OCI-LY3 (cell line): ENCODE measurements at regions not wholly inside any gene's neighbourhood (a gene's known extent, or its start where the extent isn't known, plus 50 kb on each side); places are given as distances from the start of the nearest gene placed in this dataset.
"Not testable (repeated sequence)": the region's sequence is repeated elsewhere in the genome, so short reads cannot be mapped to it uniquely, and the experiment has no call there.

Source experiments
- H2AFZ ChIP-seq: fragments of 200-600, 300-600 bp; shearing (Covaris generic); 2 replicates; pipeline ENCODE4 v1.6.0; 2014; ENCODE audit warnings: antibody characterized with exemption, low read depth, low read length
- H3K27ac ChIP-seq: fragments of 200-600, 300-600 bp; sonication (generic); 2 replicates; pipeline ENCODE4 v1.5.1; 2014; ENCODE audit warnings: mild to moderate bottlenecking, low read length, moderate library complexity, mixed read lengths
- H3K27me3 ChIP-seq: fragments of 200-600, 300-600 bp; sonication (generic); 2 replicates; pipeline ENCODE4 v1.6.1; 2014; ENCODE audit warnings: low read depth, low read length, mixed read lengths
- H3K36me3 ChIP-seq: fragments of 200-600, 300-600 bp; sonication (generic); replicated peaks from 2 replicates; pipeline ENCODE3; 2014; ENCODE audit warnings: low read depth, low read length, mixed read lengths
- H3K4me1 ChIP-seq: fragments of 300-600, 200-600 bp; sonication (generic); 2 replicates; pipeline ENCODE4 v1.6.1; 2014; ENCODE audit warnings: low read length, mixed read lengths
- H3K4me2 ChIP-seq: fragments of 200-600, 300-600 bp; sonication (generic); 2 replicates; pipeline ENCODE4 v1.6.1; 2014; ENCODE audit warnings: low read length, mixed read lengths
- H3K4me3 ChIP-seq: fragments of 300-600, 200-600 bp; sonication (generic); 2 replicates; pipeline ENCODE4 v1.5.1; 2014; ENCODE audit warnings: antibody characterized with exemption, mild to moderate bottlenecking, low read length, moderate library complexity
- H3K79me2 ChIP-seq: fragments of 300-600, 200-600 bp; shearing (Covaris generic); 2 replicates; pipeline ENCODE4 v1.6.1; 2014; ENCODE audit warnings: mild to moderate bottlenecking, low read length, mixed read lengths
- H3K9ac ChIP-seq: fragments of 300-600, 200-600 bp; shearing (Covaris generic); 2 replicates; pipeline ENCODE4 v1.6.0; 2014; ENCODE audit warnings: mild to moderate bottlenecking, low read length, moderate library complexity
- H3K9me3 ChIP-seq: fragments of 200-600, 300-600 bp; shearing (Covaris generic); 2 replicates; pipeline ENCODE4 v1.6.1; 2014; ENCODE audit warnings: low read length, mixed read lengths; ENCODE audit not compliant: insufficient read depth
- H4K20me1 ChIP-seq: fragments of 200-600, 300-600 bp; sonication (generic); 2 replicates; pipeline ENCODE4 v1.6.1; 2016; ENCODE audit warnings: low read length, mixed read lengths; ENCODE audit not compliant: insufficient read depth
- EZH2phosphoT487 ChIP-seq: fragments of 200-600 bp; shearing (Covaris generic); IDR thresholded peaks from 2 replicates; pipeline ENCODE4 v1.6.1; 2018; ENCODE audit warnings: antibody characterized with exemption, mixed run types, low read depth
- TF ChIP-seq, protein P1 (sequence below): fragments of 200-600, 300-600 bp; sonication (generic); IDR thresholded peaks from 2 replicates; pipeline ENCODE4 v1.5.1; 2014; ENCODE audit warnings: antibody characterized with exemption, low read length, low read depth

DNA sequence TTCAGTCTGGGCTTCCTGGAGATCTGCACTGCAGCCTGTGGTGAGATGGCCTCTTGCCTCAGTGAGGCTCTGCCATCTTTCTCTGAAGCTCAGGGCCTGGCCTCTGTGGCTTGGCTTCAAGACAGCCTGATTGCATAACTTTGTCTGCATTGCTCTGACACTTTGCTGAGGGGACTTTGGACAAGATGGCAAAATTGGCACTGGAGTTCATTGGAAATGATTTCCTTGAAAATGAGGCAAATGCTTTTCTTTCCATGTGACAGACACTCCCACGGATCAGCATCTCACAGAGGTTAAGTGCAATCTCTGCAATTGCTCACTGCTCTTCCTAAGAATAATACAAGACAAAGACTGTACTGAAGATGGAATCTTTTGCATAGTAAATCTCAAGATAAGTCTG lies 166.8 kb downstream of the KCNS3 start:
- TF ChIP-seq EZH2phosphoT487 = no peak
- TF ChIP-seq, protein P1, sequence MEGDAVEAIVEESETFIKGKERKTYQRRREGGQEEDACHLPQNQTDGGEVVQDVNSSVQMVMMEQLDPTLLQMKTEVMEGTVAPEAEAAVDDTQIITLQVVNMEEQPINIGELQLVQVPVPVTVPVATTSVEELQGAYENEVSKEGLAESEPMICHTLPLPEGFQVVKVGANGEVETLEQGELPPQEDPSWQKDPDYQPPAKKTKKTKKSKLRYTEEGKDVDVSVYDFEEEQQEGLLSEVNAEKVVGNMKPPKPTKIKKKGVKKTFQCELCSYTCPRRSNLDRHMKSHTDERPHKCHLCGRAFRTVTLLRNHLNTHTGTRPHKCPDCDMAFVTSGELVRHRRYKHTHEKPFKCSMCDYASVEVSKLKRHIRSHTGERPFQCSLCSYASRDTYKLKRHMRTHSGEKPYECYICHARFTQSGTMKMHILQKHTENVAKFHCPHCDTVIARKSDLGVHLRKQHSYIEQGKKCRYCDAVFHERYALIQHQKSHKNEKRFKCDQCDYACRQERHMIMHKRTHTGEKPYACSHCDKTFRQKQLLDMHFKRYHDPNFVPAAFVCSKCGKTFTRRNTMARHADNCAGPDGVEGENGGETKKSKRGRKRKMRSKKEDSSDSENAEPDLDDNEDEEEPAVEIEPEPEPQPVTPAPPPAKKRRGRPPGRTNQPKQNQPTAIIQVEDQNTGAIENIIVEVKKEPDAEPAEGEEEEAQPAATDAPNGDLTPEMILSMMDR = no peak
- Histone ChIP-seq H3K27me3 (peaks cover 9% of the 10 kb centered on the region), H3K9me3 (no peaks in the 10 kb centered on the region), H3K4me2 (no peak overlapping the region), H2AFZ (no peak overlapping the region), H3K4me1 (no peaks in the 10 kb centered on the region), H3K4me3 (no peak overlapping the region), H3K9ac (no peak overlapping the region), H3K27ac (no peak overlapping the region), H3K79me2 (no peaks in the 10 kb centered on the region), H3K36me3 (no peaks in the 10 kb centered on the region), H4K20me1 (no peaks in the 10 kb centered on the region)

DNA sequence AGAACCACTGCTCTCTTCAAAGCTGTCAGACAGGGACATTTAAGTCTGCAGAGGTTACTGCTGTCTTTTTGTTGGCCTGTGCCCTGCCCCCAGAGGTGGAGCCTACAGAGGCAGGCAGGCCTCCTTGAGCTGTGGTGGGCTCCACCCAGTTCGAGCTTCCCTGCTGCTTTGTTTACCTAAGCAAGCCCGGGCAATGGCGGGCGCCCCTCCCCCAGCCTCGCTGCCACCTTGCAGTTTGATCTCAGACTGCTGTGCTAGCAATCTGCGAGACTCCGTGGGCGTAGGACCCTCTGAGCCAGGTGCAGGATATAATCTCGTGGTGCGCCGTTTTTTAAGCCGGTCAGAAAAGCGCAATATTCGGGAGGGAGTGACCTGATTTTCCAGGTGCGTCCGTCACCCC lies 138.9 kb downstream of the KCNS3 start:
- not testable (repeated sequence) for H3K9me3 ChIP-seq, H3K9ac ChIP-seq, H4K20me1 ChIP-seq, H3K4me1 ChIP-seq, H2AFZ ChIP-seq, H3K79me2 ChIP-seq, H3K4me2 ChIP-seq, H3K27me3 ChIP-seq, H3K27ac ChIP-seq, H3K4me3 ChIP-seq, H3K36me3 ChIP-seq

DNA sequence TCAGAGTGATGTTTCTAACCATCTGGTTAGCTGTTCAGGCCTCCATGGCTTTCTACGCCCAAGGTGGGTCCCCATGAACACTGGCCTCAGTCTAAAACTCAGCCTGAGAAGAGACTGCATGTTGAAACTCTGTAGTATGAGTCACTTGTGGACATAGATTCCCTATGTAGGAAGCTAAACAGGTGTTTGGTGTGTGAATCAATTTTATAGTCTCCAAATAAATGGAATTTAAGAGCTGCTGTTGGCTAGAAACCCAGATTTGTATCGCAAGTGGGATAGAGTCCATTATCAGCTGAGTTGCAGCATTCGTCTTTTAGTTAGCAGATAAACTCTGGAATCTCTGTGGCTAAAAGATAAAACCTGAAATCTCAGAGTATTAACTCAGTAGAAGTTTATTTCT lies 131.4 kb downstream of the KCNS3 start:
- no peaks in the 10 kb centered on the region for H3K9me3 ChIP-seq
- no peaks in the 10 kb centered on the region; the same call in 1 of the 2 replicates for H3K27me3 ChIP-seq

DNA sequence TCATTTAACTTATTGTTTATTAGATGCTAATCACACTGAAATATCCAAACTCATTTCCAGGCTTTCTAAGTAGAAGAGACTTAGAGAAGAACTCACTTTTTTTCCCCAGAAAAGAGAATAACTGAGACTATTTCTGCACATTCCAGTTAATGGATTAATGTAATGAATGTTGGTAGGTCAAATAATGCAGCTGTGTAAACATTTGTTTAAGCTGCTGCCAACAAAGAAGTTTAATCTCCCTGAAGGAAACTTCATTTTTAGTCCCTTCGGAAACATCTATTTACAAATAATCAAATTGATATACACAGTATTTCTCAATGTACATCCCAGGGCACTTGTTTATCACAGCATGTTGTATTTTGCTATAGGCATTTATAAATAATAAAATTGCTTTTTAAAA lies 126.9 kb downstream of the KCNS3 start:
- H3K4me2 ChIP-seq = no peak overlapping the region
- no peaks in the 10 kb centered on the region for H3K4me1 ChIP-seq
- H2AFZ ChIP-seq = no peak overlapping the region
- H3K9ac ChIP-seq = no peak overlapping the region
- TF ChIP-seq EZH2phosphoT487 = no peak
- TF ChIP-seq, protein P1 = no peak
- no peaks in the 10 kb centered on the region for H3K79me2 ChIP-seq
- no peak overlapping the region for H3K4me3 ChIP-seq
- H3K36me3 ChIP-seq = no peaks in the 10 kb centered on the region
- H3K27ac ChIP-seq = no peak overlapping the region
- no peaks in the 10 kb centered on the region for H3K9me3 ChIP-seq
- no peaks in the 10 kb centered on the region for H4K20me1 ChIP-seq
- no peaks in the 10 kb centered on the region; the same call in 1 of the 2 replicates for H3K27me3 ChIP-seq

More for the DNA sequence above, 131.4 kb downstream of the KCNS3 start:
- H3K4me1 ChIP-seq = no peaks in the 10 kb centered on the region
- H2AFZ ChIP-seq = no peak overlapping the region
- no peak for TF ChIP-seq EZH2phosphoT487
- TF ChIP-seq, protein P1 = no peak
- H3K36me3 ChIP-seq = no peaks in the 10 kb centered on the region
- no peak overlapping the region for H3K9ac ChIP-seq
- no peaks in the 10 kb centered on the region for H4K20me1 ChIP-seq
- H3K27ac ChIP-seq = no peak overlapping the region
- H3K79me2 ChIP-seq = no peaks in the 10 kb centered on the region
- no peak overlapping the region for H3K4me3 ChIP-seq
- no peak overlapping the region for H3K4me2 ChIP-seq

DNA sequence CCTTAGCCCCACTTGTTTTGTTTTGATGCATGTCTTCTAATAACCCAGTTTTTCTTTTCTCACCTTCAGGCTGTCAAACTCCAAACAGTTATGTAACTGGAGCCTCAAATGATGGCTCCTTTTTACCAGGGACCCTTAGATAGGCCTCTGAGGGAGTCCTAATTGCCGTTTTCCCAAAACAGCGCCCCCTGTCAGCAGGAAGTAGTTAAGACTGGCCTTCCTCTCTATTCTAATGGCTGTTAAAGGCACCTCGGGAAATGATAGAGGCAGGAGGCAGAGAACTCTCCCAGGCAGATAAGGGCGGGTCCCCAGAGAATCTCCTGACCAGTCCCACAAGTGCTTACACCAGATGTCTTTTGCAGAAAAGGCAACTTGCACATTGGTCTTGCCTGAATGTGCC lies 123.2 kb downstream of the KCNS3 start:
- no peak for TF ChIP-seq EZH2phosphoT487
- TF ChIP-seq, protein P1 = peak; percentile 33
- H3K27ac ChIP-seq = no peak overlapping the region
- no peaks in the 10 kb centered on the region for H3K79me2 ChIP-seq
- H3K4me2 ChIP-seq = no peak overlapping the region
- H2AFZ ChIP-seq = no peak overlapping the region
- no peaks in the 10 kb centered on the region for H3K9me3 ChIP-seq
- H3K4me3 ChIP-seq = no peak overlapping the region
- H4K20me1 ChIP-seq = no peaks in the 10 kb centered on the region
- H3K27me3 ChIP-seq = no peaks in the 10 kb centered on the region
- H3K9ac ChIP-seq = no peak overlapping the region
- H3K4me1 ChIP-seq = no peaks in the 10 kb centered on the region
- H3K36me3 ChIP-seq = no peaks in the 10 kb centered on the region
